22Rv1 (cell line): ENCODE measurements at regions not wholly inside any gene's neighbourhood (a gene's known extent, or its start where the extent isn't known, plus 50 kb on each side); places are given as distances from the start of the nearest gene placed in this dataset.

Experiments used
- ZFX ChIP-seq: fragments of 450-650 bp; IDR thresholded peaks from 2 replicates; pipeline ENCODE4 v1.6.1; 2017; ENCODE audit warnings: antibody characterized with exemption, borderline replicate concordance
- TF ChIP-seq, protein P1 (sequence below): fragments of 450-650 bp; IDR thresholded peaks from 2 replicates; pipeline ENCODE4 v1.5.1; 2017; ENCODE audit warnings: mild to moderate bottlenecking

DNA sequence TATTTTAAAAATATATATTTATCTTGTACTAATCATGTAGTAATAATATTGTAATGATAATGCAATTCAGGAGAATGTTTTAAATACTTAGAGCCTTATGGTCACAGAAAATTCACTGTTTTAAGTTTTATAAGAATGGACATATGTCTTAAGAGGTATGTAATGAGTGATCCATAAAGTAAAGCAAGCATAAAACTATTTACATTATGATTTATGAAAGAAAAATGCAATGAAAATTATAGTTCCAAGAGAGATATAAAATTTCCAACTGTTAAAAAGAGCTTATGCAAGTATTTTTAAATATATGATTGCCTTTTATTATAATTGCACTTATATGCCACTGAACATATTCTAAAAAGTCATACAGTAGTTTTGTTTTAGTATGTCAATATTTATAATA is 157.5 kb upstream of the TARS1 start:
- TF ChIP-seq, protein P1, sequence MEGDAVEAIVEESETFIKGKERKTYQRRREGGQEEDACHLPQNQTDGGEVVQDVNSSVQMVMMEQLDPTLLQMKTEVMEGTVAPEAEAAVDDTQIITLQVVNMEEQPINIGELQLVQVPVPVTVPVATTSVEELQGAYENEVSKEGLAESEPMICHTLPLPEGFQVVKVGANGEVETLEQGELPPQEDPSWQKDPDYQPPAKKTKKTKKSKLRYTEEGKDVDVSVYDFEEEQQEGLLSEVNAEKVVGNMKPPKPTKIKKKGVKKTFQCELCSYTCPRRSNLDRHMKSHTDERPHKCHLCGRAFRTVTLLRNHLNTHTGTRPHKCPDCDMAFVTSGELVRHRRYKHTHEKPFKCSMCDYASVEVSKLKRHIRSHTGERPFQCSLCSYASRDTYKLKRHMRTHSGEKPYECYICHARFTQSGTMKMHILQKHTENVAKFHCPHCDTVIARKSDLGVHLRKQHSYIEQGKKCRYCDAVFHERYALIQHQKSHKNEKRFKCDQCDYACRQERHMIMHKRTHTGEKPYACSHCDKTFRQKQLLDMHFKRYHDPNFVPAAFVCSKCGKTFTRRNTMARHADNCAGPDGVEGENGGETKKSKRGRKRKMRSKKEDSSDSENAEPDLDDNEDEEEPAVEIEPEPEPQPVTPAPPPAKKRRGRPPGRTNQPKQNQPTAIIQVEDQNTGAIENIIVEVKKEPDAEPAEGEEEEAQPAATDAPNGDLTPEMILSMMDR: no peak
- no peak for TF ChIP-seq ZFX
